Ascending aorta (tissue), 2 donors: ENCODE measurements at regions not wholly inside any gene's neighbourhood (a gene's known extent, or its start where the extent isn't known, plus 50 kb on each side); places are given as distances from the start of the nearest gene placed in this dataset.

Source experiments
- DNase-seq, 2 donors: peaks; one replicate each; pipeline ENCODE4 v3.0.0-alpha.2; 2019; ENCODE audit warnings: low spot score in 2 of 2
- H3K27ac ChIP-seq, 2 donors: fragments of 200-600 bp; sonication (generic); one replicate each; pipeline ENCODE4 v1.5.1; 2016 to 2017; ENCODE audit warnings: mild to moderate bottlenecking in 1 of 2
- H3K27me3 ChIP-seq: fragments of 200-600 bp; sonication (generic); one replicate; pipeline ENCODE4 v1.5.1; 2017
- H3K36me3 ChIP-seq, 2 donors: fragments of 200-600 bp; sonication (generic); one replicate each; pipeline ENCODE4 v1.5.1; 2016
- H3K4me1 ChIP-seq, 2 donors: fragments of 200-600 bp; sonication (generic); one replicate each; pipeline ENCODE4 v1.5.1; 2016 to 2017; ENCODE audit warnings: mild to moderate bottlenecking in 1 of 2
- H3K4me3 ChIP-seq, 2 donors: fragments of 200-600 bp; sonication (generic); one replicate each; pipeline ENCODE4 v1.5.1; 2016 to 2017; ENCODE audit warnings: mild to moderate bottlenecking in 1 of 2
- H3K9me3 ChIP-seq, 2 donors: fragments of 200-600 bp; sonication (generic); one replicate each; pipeline ENCODE4 v1.5.1; 2016
- CTCF ChIP-seq, 3 experiments: fragments of 200-600 bp in 2 of 3; fragments of 450-650 bp in 1 of 3; sonication (generic) in 2 of 3; IDR thresholded peaks; one replicate each; pipeline ENCODE4 v1.5.1; 2016 to 2019; ENCODE audit warnings: antibody characterized with exemption in 3 of 3, mild to moderate bottlenecking in 1 of 3, moderate library complexity in 1 of 3
- intact Hi-C: fragments of 100-400 bp; cut with DNase I; formaldehyde crosslinking; loops from one replicate; pipeline ENCODE4 v1.15.1; 2023

GRCh38 chr6:140592877-140593276 lies 1218.4 kb upstream of the CITED2 start:
- no peaks in the 10 kb centered on the region for H3K9me3 ChIP-seq
- H3K27me3 ChIP-seq = no peaks in the 10 kb centered on the region
- no peak for DNase-seq
- intact Hi-C loops = no loop called here
- no peaks in the 10 kb centered on the region for H3K4me1 ChIP-seq
- H3K4me3 ChIP-seq = no peak overlapping the region
- no peaks in the 10 kb centered on the region for H3K36me3 ChIP-seq
- no peak overlapping the region for H3K27ac ChIP-seq
- TF ChIP-seq CTCF (IDR thresholded peaks at IDR 0.05) = no peak

- Histone ChIP-seq H3K4me3 (no peak overlapping the region), H3K36me3 (no peaks in the 10 kb centered on the region), H3K27ac (no peak overlapping the region), H3K9me3 (no peaks in the 10 kb centered on the region), H3K4me1 (no peaks in the 10 kb centered on the region), H3K27me3 (no peaks in the 10 kb centered on the region)
- no peak for TF ChIP-seq CTCF (IDR thresholded peaks at IDR 0.05)
- intact Hi-C loops = no loop called here
- no peak for DNase-seq
Measured at GRCh38 chr6:140590641-140591040, 1216.2 kb upstream of the CITED2 start.

GRCh38 chr6:140586426-140587061 lies 1212.1 kb upstream of the CITED2 start:
- no peaks in the 10 kb centered on the region for H3K36me3 ChIP-seq
- DNase-seq = no peak
- intact Hi-C loops = no loop called here
- no peak overlapping the region for H3K4me3 ChIP-seq
- TF ChIP-seq CTCF (IDR thresholded peaks at IDR 0.05) = no peak
- H3K4me1 ChIP-seq = no peaks in the 10 kb centered on the region
- no peaks in the 10 kb centered on the region for H3K9me3 ChIP-seq
- no peaks in the 10 kb centered on the region for H3K27me3 ChIP-seq
- H3K27ac ChIP-seq = no peak overlapping the region

GRCh38 chr6:140581601-140582000 lies 1207.2 kb upstream of the CITED2 start:
- Histone ChIP-seq H3K36me3 (no peaks in the 10 kb centered on the region), H3K27me3 (no peaks in the 10 kb centered on the region), H3K4me1 (no peaks in the 10 kb centered on the region), H3K9me3 (no peaks in the 10 kb centered on the region), H3K4me3 (no peak overlapping the region), H3K27ac (no peak overlapping the region)
- TF ChIP-seq CTCF (IDR thresholded peaks at IDR 0.05) = no peak
- intact Hi-C loops = no loop called here
- no peak for DNase-seq

GRCh38 chr6:140579918-140580317 lies 1205.5 kb upstream of the CITED2 start:
- Histone ChIP-seq H3K4me3 (no peak overlapping the region), H3K27me3 (no peaks in the 10 kb centered on the region), H3K36me3 (no peaks in the 10 kb centered on the region), H3K9me3 (no peaks in the 10 kb centered on the region), H3K27ac (no peak overlapping the region), H3K4me1 (no peaks in the 10 kb centered on the region)
- intact Hi-C loops = loop anchor here (10.0 kb wide), 1 partner anchor 1205 kb away; the partner anchor contains the start of gene CITED2
- no peak for DNase-seq
- no peak for TF ChIP-seq CTCF (IDR thresholded peaks at IDR 0.05)
